Natural killer cell (primary cell): ENCODE measurements at regions not wholly inside any gene's neighbourhood (a gene's known extent, or its start where the extent isn't known, plus 50 kb on each side); places are given as distances from the start of the nearest gene placed in this dataset.

Experiments
- ATAC-seq, 3 donors: fragments of 150-1000 bp in 2 of 3; fragments of 200-7000 bp in 1 of 3; cut with Tn5 transposase; 1 replicate in 1 of 3; 2 replicates in 2 of 3; pipeline ENCODE4 v1.10.0; 2021; ENCODE audit warnings: mild to moderate bottlenecking in 2 of 3, moderate library complexity in 2 of 3
- DNase-seq, 2 donors: peaks; one replicate each; pipeline versions ENCODE4 v3.0.0 to v3.0.0-alpha.2; 2013 to 2021; ENCODE audit warnings: mixed read lengths in 1 of 2
- H3K27ac ChIP-seq: one replicate; pipeline ENCODE4 v1.5.1; 2013; ENCODE audit warnings: mild to moderate bottlenecking, low read length
- H3K27me3 ChIP-seq: one replicate; pipeline ENCODE4 v1.6.1; 2013; ENCODE audit warnings: low read length; ENCODE audit not compliant: control insufficient read depth, insufficient read depth
- H3K36me3 ChIP-seq: one replicate; pipeline ENCODE4 v1.6.1; 2013; ENCODE audit warnings: low read length; ENCODE audit not compliant: control insufficient read depth, insufficient read depth
- H3K4me1 ChIP-seq: one replicate; pipeline ENCODE4 v1.6.1; 2013; ENCODE audit warnings: low read length; ENCODE audit not compliant: control insufficient read depth, insufficient read depth
- H3K4me3 ChIP-seq: one replicate; pipeline ENCODE4 v1.5.1; 2013; ENCODE audit warnings: low read length
- H3K9me3 ChIP-seq: one replicate; pipeline ENCODE4 v1.6.1; 2013; ENCODE audit warnings: low read length; ENCODE audit not compliant: control insufficient read depth, insufficient read depth
- H3K27ac Mint-ChIP-seq, 2 donors: one replicate each; pipeline ENCODE4 v1.8.0; 2022; ENCODE audit warnings: mild to moderate bottlenecking in 2 of 2, mixed read lengths in 2 of 2, moderate library complexity in 1 of 2
- H3K27me3 Mint-ChIP-seq, 2 donors: one replicate each; pipeline ENCODE4 v1.8.0; 2022; ENCODE audit warnings: low read depth in 2 of 2, mixed read lengths in 2 of 2
- H3K36me3 Mint-ChIP-seq: one replicate; pipeline ENCODE4 v1.8.0; 2022; ENCODE audit warnings: mixed read lengths
- H3K4me1 Mint-ChIP-seq, 2 donors: one replicate each; pipeline ENCODE4 v1.8.0; 2022; ENCODE audit warnings: mixed read lengths in 2 of 2
- H3K4me3 Mint-ChIP-seq: one replicate; pipeline ENCODE4 v1.8.0; 2022; ENCODE audit warnings: mild to moderate bottlenecking, moderate library complexity, mixed read lengths
- H3K9me3 Mint-ChIP-seq, 2 donors: one replicate each; pipeline ENCODE4 v1.8.0; 2022; ENCODE audit warnings: mixed read lengths in 2 of 2
- CTCF ChIP-seq: fragments of 200-600 bp; IDR thresholded peaks from one replicate; pipeline ENCODE4 v1.8.0; 2022; ENCODE audit warnings: antibody characterized with exemption
- WGBS: methylation state at CpG from one replicate; pipeline ENCODE4 v1.1.7; 2013; ENCODE audit warnings: missing lambda C conversion rate; ENCODE audit not compliant: insufficient coverage; 5-methylcytosine and 5-hydroxymethylcytosine counted together
- intact Hi-C: fragments of 100-400 bp; cut with micrococcal nuclease; formaldehyde crosslinking; loops from one replicate; pipeline ENCODE4 v1.14.2; 2022

- Mint-ChIP-seq H3K27ac (no peak overlapping the region), H3K9me3 (peaks cover 2 to 3% of the 10 kb centered on the region in 2 donors), H3K36me3 (no peaks in the 10 kb centered on the region), H3K27me3 (no peaks in the 10 kb centered on the region), H3K4me3 (no peak overlapping the region), H3K4me1 (no peaks in the 10 kb centered on the region)
- DNase-seq (no peak), ATAC-seq (no peak)
- H3K4me1 ChIP-seq, result no peaks in the 10 kb centered on the region
- no peaks in the 10 kb centered on the region for H3K36me3 ChIP-seq
- H3K9me3 ChIP-seq, result no peaks in the 10 kb centered on the region
- H3K27ac ChIP-seq, result no peak overlapping the region
- no peak for TF ChIP-seq CTCF
- intact Hi-C loops, result no loop called here
- 58% methylated on average over 5 of the region's 5 CpGs for WGBS
- no peak overlapping the region for H3K4me3 ChIP-seq
- no peaks in the 10 kb centered on the region for H3K27me3 ChIP-seq
Observed at GRCh38 chr5:155259648-155260047, 246.1 kb downstream of the KIF4B start.

- Histone ChIP-seq H3K4me1 (no peaks in the 10 kb centered on the region), H3K36me3 (no peaks in the 10 kb centered on the region), H3K27me3 (no peaks in the 10 kb centered on the region), H3K9me3 (no peaks in the 10 kb centered on the region), H3K4me3 (no peak overlapping the region), H3K27ac (no peak overlapping the region)
- TF ChIP-seq CTCF, result no peak
- Mint-ChIP-seq H3K36me3 (no peaks in the 10 kb centered on the region), H3K9me3 (peaks cover 2 to 3% of the 10 kb centered on the region in 2 donors), H3K4me3 (no peak overlapping the region), H3K4me1 (no peaks in the 10 kb centered on the region), H3K27me3 (no peaks in the 10 kb centered on the region), H3K27ac (no peak overlapping the region)
- DNase-seq, result no peak
- WGBS, result 65% methylated on average over 3 of the region's 3 CpGs
- no peak for ATAC-seq
- intact Hi-C loops, result no loop called here
Observed at GRCh38 chr5:155260798-155261197, 247.2 kb downstream of the KIF4B start.

GRCh38 chr5:155263381-155263780 lies 249.8 kb downstream of the KIF4B start:
- no peaks in the 10 kb centered on the region for H3K27me3 Mint-ChIP-seq

More at GRCh38 chr5:155263381-155263780, 249.8 kb downstream of the KIF4B start:
- H3K9me3 ChIP-seq, result no peaks in the 10 kb centered on the region
- no peak overlapping the region for H3K4me3 ChIP-seq
- no peaks in the 10 kb centered on the region for H3K36me3 ChIP-seq
- H3K4me1 Mint-ChIP-seq, result no peaks in the 10 kb centered on the region
- ATAC-seq (no peak), DNase-seq (no peak)
- no peak overlapping the region for H3K27ac ChIP-seq
- WGBS, result 80% methylated on average over 2 of the region's 2 CpGs
- H3K4me3 Mint-ChIP-seq, result no peak overlapping the region
- H3K4me1 ChIP-seq, result no peaks in the 10 kb centered on the region
- no peak for TF ChIP-seq CTCF
- intact Hi-C loops, result no loop called here
- H3K27me3 ChIP-seq, result no peaks in the 10 kb centered on the region
- H3K9me3 Mint-ChIP-seq, result peaks cover 0 to 2% of the 10 kb centered on the region in 2 donors
- H3K27ac Mint-ChIP-seq, result no peak overlapping the region
- H3K36me3 Mint-ChIP-seq, result no peaks in the 10 kb centered on the region
